ENCODE measurements at regions not wholly inside any gene's neighbourhood (a gene's known extent, or its start where the extent isn't known, plus 50 kb on each side); places are given as distances from the start of the nearest gene placed in this dataset.

- TF ChIP-seq GABPA (IDR thresholded peaks at IDR 0.05; ENCODE audit: borderline replicate concordance, insufficient read depth, low read length) (no peak), POLR2A (IDR thresholded peaks at IDR 0.05; ENCODE audit: control extremely low read depth in 1 of 2, low read depth in 2 of 2, low read length in 2 of 2) (no peak), TAF1 (IDR thresholded peaks at IDR 0.05; ENCODE audit: low read depth, low read length) (no peak), RAD21 (IDR thresholded peaks at IDR 0.05 in 1 of 2, conservative IDR thresholded peaks at IDR 0.05 in 1 of 2; ENCODE audit: low read depth in 2 of 2, low read length in 2 of 2) (no peak), USF2 (IDR thresholded peaks at IDR 0.05; ENCODE audit: low read length) (no peak), ZNF274 (IDR thresholded peaks at IDR 0.05; ENCODE audit: borderline replicate concordance, extremely low read depth, low read length) (no peak), POLR2AphosphoS5 (IDR thresholded peaks at IDR 0.05; ENCODE audit: low read depth, low read length) (no peak), JUND (IDR thresholded peaks at IDR 0.05; ENCODE audit: low read length) (no peak), JUN (IDR thresholded peaks at IDR 0.05; ENCODE audit: low read depth, low read length) (no peak)
- TF ChIP-seq, protein P1, sequence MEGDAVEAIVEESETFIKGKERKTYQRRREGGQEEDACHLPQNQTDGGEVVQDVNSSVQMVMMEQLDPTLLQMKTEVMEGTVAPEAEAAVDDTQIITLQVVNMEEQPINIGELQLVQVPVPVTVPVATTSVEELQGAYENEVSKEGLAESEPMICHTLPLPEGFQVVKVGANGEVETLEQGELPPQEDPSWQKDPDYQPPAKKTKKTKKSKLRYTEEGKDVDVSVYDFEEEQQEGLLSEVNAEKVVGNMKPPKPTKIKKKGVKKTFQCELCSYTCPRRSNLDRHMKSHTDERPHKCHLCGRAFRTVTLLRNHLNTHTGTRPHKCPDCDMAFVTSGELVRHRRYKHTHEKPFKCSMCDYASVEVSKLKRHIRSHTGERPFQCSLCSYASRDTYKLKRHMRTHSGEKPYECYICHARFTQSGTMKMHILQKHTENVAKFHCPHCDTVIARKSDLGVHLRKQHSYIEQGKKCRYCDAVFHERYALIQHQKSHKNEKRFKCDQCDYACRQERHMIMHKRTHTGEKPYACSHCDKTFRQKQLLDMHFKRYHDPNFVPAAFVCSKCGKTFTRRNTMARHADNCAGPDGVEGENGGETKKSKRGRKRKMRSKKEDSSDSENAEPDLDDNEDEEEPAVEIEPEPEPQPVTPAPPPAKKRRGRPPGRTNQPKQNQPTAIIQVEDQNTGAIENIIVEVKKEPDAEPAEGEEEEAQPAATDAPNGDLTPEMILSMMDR (IDR thresholded peaks at IDR 0.05; ENCODE audit: control extremely low read depth in 1 of 3, insufficient read depth in 1 of 3, low read depth in 1 of 3, low read length in 3 of 3): no peak
Observed at GRCh38 chr2:240280621-240281020, 140.2 kb upstream of the OTOS start.

All from H1 (cell line).